ENCODE measurements at regions not wholly inside any gene's neighbourhood (a gene's known extent, or its start where the extent isn't known, plus 50 kb on each side); places are given as distances from the start of the nearest gene placed in this dataset.

DNA sequence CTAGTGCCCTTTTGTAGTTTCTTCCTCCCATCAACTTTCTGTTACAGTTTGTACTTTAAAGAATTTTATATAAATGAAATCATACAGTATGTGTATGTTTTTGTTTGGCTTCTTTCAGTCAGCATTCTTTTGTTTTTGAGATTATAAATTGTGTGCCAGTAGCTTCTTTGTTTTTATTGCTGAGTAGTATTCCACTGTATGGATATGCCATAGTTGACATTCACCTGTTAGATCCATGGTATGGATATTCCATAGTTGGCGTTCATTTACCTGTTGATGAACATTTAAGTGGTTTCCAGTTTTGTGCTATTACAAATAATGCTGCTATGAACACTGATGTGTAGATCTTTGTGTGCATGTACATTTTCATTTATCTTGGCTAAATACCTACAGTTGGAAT, 70.8 kb upstream of the SYPL1 start:
- no peak for DNase-seq (ENCODE audit: low spot score)
- Histone ChIP-seq H2AFZ (no peak overlapping the region), H3K27me3 (no peaks in the 10 kb centered on the region), H3K9me3 (ENCODE audit: low read depth) (no peaks in the 10 kb centered on the region), H3K4me3 (no peak overlapping the region), H4K20me1 (ENCODE audit: insufficient read depth, poor library complexity, severe bottlenecking) (no peaks in the 10 kb centered on the region), H3K4me1 (ENCODE audit: insufficient read depth) (no peaks in the 10 kb centered on the region), H3K79me2 (no peaks in the 10 kb centered on the region), H3K9me2 (replicated peaks; ENCODE audit: insufficient read depth) (no peaks in the 10 kb centered on the region), H3K36me3 (replicated peaks; ENCODE audit: insufficient read depth, low read depth) (no peaks in the 10 kb centered on the region), H3K27ac (no peak overlapping the region), H3K4me2 (no peak overlapping the region)
- 97% methylated on average over 1 of the region's 1 CpG for WGBS (ENCODE audit: low lambda C conversion rate, missing lambda C conversion rate)
- TF ChIP-seq EZH2phosphoT487 (IDR thresholded peaks at IDR 0.05; ENCODE audit: low read depth, severe bottlenecking, unreplicated experiment) (no peak), EZH2 (IDR thresholded peaks at IDR 0.05; ENCODE audit: borderline replicate concordance) (no peak)
- TF ChIP-seq, protein P1, sequence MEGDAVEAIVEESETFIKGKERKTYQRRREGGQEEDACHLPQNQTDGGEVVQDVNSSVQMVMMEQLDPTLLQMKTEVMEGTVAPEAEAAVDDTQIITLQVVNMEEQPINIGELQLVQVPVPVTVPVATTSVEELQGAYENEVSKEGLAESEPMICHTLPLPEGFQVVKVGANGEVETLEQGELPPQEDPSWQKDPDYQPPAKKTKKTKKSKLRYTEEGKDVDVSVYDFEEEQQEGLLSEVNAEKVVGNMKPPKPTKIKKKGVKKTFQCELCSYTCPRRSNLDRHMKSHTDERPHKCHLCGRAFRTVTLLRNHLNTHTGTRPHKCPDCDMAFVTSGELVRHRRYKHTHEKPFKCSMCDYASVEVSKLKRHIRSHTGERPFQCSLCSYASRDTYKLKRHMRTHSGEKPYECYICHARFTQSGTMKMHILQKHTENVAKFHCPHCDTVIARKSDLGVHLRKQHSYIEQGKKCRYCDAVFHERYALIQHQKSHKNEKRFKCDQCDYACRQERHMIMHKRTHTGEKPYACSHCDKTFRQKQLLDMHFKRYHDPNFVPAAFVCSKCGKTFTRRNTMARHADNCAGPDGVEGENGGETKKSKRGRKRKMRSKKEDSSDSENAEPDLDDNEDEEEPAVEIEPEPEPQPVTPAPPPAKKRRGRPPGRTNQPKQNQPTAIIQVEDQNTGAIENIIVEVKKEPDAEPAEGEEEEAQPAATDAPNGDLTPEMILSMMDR (IDR thresholded peaks at IDR 0.05; ENCODE audit: poor library complexity), result no peak

DNA sequence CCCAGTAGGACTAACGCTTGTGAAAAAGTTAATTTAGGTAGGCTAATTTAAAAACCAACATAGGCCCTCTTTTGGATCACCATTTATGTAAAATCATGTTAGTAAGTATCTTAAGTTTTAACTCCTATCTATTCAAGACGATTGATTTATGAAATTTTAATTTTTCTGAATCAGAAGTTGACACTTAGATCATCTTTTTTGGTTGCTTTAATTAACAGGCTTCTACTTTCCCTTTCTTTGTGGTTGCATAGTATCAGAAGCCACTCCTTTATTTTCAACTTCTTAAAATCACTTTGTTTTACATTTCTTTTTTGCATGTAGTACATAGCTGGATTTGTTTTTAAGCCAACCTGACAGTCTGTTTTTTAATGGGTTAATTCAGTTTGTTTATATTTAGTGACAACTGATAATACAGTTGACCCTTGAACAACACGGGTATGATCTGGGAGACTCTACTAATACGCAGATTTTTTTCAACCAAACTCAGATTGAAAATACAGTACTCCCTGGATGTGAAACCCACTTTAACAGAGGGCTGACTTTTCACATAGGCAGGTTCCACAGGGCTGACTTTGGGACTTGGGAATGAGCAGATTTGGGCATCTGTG, 69.7 kb upstream of the SYPL1 start:
- WGBS (ENCODE audit: low lambda C conversion rate, missing lambda C conversion rate), result 71% methylated on average over 4 of the region's 4 CpGs
- no peaks in the 10 kb centered on the region for H3K9me3 ChIP-seq (ENCODE audit: low read depth)
- no peaks in the 10 kb centered on the region for H3K9me2 ChIP-seq (replicated peaks; ENCODE audit: insufficient read depth)
- no peaks in the 10 kb centered on the region for H3K36me3 ChIP-seq (replicated peaks; ENCODE audit: insufficient read depth, low read depth)
- no peaks in the 10 kb centered on the region for H3K4me1 ChIP-seq (ENCODE audit: insufficient read depth)
- no peak overlapping the region for H3K4me3 ChIP-seq
- no peaks in the 10 kb centered on the region for H3K79me2 ChIP-seq
- TF ChIP-seq, protein P1 (IDR thresholded peaks at IDR 0.05; ENCODE audit: poor library complexity), result no peak
- TF ChIP-seq EZH2 (IDR thresholded peaks at IDR 0.05; ENCODE audit: borderline replicate concordance) (no peak), EZH2phosphoT487 (IDR thresholded peaks at IDR 0.05; ENCODE audit: low read depth, severe bottlenecking, unreplicated experiment) (no peak)
- no peak overlapping the region for H3K27ac ChIP-seq
- no peak overlapping the region for H3K4me2 ChIP-seq
- H4K20me1 ChIP-seq (ENCODE audit: insufficient read depth, poor library complexity, severe bottlenecking), result no peaks in the 10 kb centered on the region
- H2AFZ ChIP-seq, result no peak overlapping the region
- H3K27me3 ChIP-seq, result no peaks in the 10 kb centered on the region
- no peak for DNase-seq (ENCODE audit: low spot score)

DNA sequence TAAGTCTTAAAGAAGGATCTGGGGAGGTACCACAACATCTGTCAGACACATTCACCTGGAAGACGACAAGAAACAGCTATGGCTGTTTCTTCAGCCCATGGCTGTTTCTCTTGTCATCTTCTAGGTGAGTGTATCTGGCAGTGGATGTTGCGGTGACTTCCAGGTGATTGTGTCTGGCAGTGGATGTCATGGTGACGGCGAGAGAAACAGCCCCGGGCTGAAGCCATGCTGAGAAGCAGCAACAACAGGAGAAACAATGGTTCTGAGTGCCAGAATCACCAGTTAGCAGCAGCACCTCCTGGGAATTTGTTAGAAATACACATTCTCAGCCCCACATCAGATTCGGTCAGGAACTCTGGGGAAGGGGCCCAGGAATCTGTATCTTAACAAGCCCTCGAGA, 68.6 kb upstream of the SYPL1 start:
- Histone ChIP-seq H3K4me3 (no peak overlapping the region), H3K27ac (no peak overlapping the region), H3K4me2 (no peak overlapping the region), H2AFZ (no peak overlapping the region), H3K9me2 (replicated peaks; ENCODE audit: insufficient read depth) (no peaks in the 10 kb centered on the region), H3K27me3 (peaks cover 3% of the 10 kb centered on the region), H4K20me1 (ENCODE audit: insufficient read depth, poor library complexity, severe bottlenecking) (no peaks in the 10 kb centered on the region), H3K79me2 (no peaks in the 10 kb centered on the region), H3K9me3 (ENCODE audit: low read depth) (no peaks in the 10 kb centered on the region), H3K4me1 (ENCODE audit: insufficient read depth) (no peaks in the 10 kb centered on the region), H3K36me3 (replicated peaks; ENCODE audit: insufficient read depth, low read depth) (no peaks in the 10 kb centered on the region)
- TF ChIP-seq EZH2 (IDR thresholded peaks at IDR 0.05; ENCODE audit: borderline replicate concordance) (no peak), EZH2phosphoT487 (IDR thresholded peaks at IDR 0.05; ENCODE audit: low read depth, severe bottlenecking, unreplicated experiment) (no peak)
- TF ChIP-seq, protein P1 (IDR thresholded peaks at IDR 0.05; ENCODE audit: poor library complexity), result no peak
- DNase-seq (ENCODE audit: low spot score), result no peak
- WGBS (ENCODE audit: low lambda C conversion rate, missing lambda C conversion rate), result 73% methylated on average over 7 of the region's 7 CpGs
